ENCODE measurements at regions not wholly inside any gene's neighbourhood (a gene's known extent, or its start where the extent isn't known, plus 50 kb on each side); places are given as distances from the start of the nearest gene placed in this dataset.

DNA sequence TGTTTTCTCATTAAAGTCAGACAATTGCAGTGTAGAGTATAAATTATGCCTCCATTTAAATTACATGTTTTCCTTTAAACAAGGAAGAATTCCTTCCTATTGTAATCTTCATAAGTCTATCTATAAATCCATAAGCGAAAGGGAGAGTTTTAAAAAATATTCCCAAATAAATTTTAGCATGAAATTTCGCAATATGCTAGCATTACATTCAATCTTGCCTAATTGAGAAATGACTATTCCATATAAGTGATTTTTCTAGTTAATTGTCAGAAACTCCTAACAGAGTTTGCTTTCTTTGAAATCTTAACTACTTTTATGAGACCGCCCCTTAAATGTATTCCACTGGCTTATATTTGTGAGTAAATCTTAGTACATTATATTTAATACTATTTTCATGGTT is 133.1 kb upstream of the CRIM1 start:
- no peaks in the 10 kb centered on the region for H3K27me3 ChIP-seq (ENCODE audit: control insufficient read depth in 4 of 4, insufficient read depth in 4 of 4, low read length in 3 of 4)
- H3K4me3 ChIP-seq (ENCODE audit: low read depth in 1 of 3, low read length in 3 of 3), result no peak overlapping the region
- TF ChIP-seq RXRA (IDR thresholded peaks at IDR 0.05) (no peak), NR2F2 (IDR thresholded peaks at IDR 0.05) (no peak), FOXA2 (IDR thresholded peaks at IDR 0.05) (no peak), YY1 (IDR thresholded peaks at IDR 0.05) (no peak), HNF4A (conservative IDR thresholded peaks at IDR 0.05) (no peak), FOXA1 (IDR thresholded peaks at IDR 0.05) (no peak), SP1 (IDR thresholded peaks at IDR 0.05) (no peak), TAF1 (conservative IDR thresholded peaks at IDR 0.05) (no peak), EGR1 (IDR thresholded peaks at IDR 0.05; ENCODE audit: low read depth in 2 of 2) (no peak), HNF4G (IDR thresholded peaks at IDR 0.05) (no peak), JUND (IDR thresholded peaks at IDR 0.05) (no peak), GABPA (IDR thresholded peaks at IDR 0.05 in 1 of 2, conservative IDR thresholded peaks at IDR 0.05 in 1 of 2) (no peak), RAD21 (IDR thresholded peaks at IDR 0.05) (no peak)
- TF ChIP-seq, protein P1, sequence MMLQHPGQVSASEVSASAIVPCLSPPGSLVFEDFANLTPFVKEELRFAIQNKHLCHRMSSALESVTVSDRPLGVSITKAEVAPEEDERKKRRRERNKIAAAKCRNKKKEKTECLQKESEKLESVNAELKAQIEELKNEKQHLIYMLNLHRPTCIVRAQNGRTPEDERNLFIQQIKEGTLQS (IDR thresholded peaks at IDR 0.05), result no peak
- TF ChIP-seq, protein P2, sequence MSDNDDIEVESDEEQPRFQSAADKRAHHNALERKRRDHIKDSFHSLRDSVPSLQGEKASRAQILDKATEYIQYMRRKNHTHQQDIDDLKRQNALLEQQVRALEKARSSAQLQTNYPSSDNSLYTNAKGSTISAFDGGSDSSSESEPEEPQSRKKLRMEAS (IDR thresholded peaks at IDR 0.05), result no peak
- TF ChIP-seq, protein P3, sequence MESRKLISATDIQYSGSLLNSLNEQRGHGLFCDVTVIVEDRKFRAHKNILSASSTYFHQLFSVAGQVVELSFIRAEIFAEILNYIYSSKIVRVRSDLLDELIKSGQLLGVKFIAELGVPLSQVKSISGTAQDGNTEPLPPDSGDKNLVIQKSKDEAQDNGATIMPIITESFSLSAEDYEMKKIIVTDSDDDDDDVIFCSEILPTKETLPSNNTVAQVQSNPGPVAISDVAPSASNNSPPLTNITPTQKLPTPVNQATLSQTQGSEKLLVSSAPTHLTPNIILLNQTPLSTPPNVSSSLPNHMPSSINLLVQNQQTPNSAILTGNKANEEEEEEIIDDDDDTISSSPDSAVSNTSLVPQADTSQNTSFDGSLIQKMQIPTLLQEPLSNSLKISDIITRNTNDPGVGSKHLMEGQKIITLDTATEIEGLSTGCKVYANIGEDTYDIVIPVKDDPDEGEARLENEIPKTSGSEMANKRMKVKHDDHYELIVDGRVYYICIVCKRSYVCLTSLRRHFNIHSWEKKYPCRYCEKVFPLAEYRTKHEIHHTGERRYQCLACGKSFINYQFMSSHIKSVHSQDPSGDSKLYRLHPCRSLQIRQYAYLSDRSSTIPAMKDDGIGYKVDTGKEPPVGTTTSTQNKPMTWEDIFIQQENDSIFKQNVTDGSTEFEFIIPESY (IDR thresholded peaks at IDR 0.05), result no peak
- TF ChIP-seq, protein P4, sequence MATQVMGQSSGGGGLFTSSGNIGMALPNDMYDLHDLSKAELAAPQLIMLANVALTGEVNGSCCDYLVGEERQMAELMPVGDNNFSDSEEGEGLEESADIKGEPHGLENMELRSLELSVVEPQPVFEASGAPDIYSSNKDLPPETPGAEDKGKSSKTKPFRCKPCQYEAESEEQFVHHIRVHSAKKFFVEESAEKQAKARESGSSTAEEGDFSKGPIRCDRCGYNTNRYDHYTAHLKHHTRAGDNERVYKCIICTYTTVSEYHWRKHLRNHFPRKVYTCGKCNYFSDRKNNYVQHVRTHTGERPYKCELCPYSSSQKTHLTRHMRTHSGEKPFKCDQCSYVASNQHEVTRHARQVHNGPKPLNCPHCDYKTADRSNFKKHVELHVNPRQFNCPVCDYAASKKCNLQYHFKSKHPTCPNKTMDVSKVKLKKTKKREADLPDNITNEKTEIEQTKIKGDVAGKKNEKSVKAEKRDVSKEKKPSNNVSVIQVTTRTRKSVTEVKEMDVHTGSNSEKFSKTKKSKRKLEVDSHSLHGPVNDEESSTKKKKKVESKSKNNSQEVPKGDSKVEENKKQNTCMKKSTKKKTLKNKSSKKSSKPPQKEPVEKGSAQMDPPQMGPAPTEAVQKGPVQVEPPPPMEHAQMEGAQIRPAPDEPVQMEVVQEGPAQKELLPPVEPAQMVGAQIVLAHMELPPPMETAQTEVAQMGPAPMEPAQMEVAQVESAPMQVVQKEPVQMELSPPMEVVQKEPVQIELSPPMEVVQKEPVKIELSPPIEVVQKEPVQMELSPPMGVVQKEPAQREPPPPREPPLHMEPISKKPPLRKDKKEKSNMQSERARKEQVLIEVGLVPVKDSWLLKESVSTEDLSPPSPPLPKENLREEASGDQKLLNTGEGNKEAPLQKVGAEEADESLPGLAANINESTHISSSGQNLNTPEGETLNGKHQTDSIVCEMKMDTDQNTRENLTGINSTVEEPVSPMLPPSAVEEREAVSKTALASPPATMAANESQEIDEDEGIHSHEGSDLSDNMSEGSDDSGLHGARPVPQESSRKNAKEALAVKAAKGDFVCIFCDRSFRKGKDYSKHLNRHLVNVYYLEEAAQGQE (IDR thresholded peaks at IDR 0.05), result no peak
- H3K36me3 ChIP-seq (ENCODE audit: control insufficient read depth in 4 of 4, insufficient read depth in 3 of 4, low read depth in 1 of 4, low read length in 3 of 4), result no peaks in the 10 kb centered on the region
- DNase-seq (ENCODE audit: low spot score), result no peak
- no peak overlapping the region for H3K27ac ChIP-seq (ENCODE audit: low read depth in 1 of 2, low read length in 2 of 2)
- no peak overlapping the region for H3K9ac ChIP-seq (ENCODE audit: low read depth in 1 of 2, low read length in 2 of 2)
- 90% methylated on average over 3 of the region's 3 CpGs for WGBS
- H3K4me1 ChIP-seq (ENCODE audit: control insufficient read depth in 4 of 4, insufficient read depth in 4 of 4, low read length in 3 of 4), result no peaks in the 10 kb centered on the region
- no peaks in the 10 kb centered on the region for H3K9me3 ChIP-seq (ENCODE audit: control insufficient read depth in 4 of 4, low read length in 3 of 4)

DNA sequence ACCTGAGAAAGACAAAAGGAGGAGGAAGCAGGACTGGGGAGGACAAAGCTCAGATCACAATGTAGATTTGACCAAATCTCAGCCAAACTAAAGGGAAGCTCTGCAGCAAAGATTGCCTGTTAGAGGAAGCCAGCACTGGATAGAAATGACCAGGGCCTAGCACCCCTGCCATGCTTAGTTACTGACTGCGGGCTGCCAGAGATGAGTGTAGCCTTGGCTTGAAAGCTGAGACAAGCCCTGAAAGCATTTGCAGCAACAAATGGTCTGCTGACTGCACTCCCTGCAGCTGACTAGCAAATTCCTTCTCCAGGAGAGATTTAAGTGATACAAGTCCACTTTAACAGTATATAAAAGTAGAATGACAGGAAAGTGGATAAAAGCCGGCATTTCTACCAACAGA is 140.9 kb upstream of the CRIM1 start:
- Histone ChIP-seq H3K27me3 (ENCODE audit: control insufficient read depth in 4 of 4, insufficient read depth in 4 of 4, low read length in 3 of 4) (no peaks in the 10 kb centered on the region), H3K9ac (ENCODE audit: low read depth in 1 of 2, low read length in 2 of 2) (no peak overlapping the region), H3K4me1 (ENCODE audit: control insufficient read depth in 4 of 4, insufficient read depth in 4 of 4, low read length in 3 of 4) (no peaks in the 10 kb centered on the region), H3K27ac (ENCODE audit: low read depth in 1 of 2, low read length in 2 of 2) (no peak overlapping the region), H3K36me3 (ENCODE audit: control insufficient read depth in 4 of 4, insufficient read depth in 3 of 4, low read depth in 1 of 4, low read length in 3 of 4) (no peaks in the 10 kb centered on the region), H3K9me3 (ENCODE audit: control insufficient read depth in 4 of 4, low read length in 3 of 4) (no peaks in the 10 kb centered on the region), H3K4me3 (ENCODE audit: low read depth in 1 of 3, low read length in 3 of 3) (no peak overlapping the region)
- no peak for DNase-seq (ENCODE audit: low spot score)
- no peak for TF ChIP-seq FOXA1 (IDR thresholded peaks at IDR 0.05)
- TF ChIP-seq FOXA2 (IDR thresholded peaks at IDR 0.05), result no peak
- no peak for TF ChIP-seq SP1 (IDR thresholded peaks at IDR 0.05)
- WGBS, result 76% methylated on average over 2 of the region's 2 CpGs
